Activated naive CD8-positive, alpha-beta T cell treated with anti-CD3 and anti-CD28 coated beads, Interleukin-2, amount 10 ng/mL, durations not matched to agents 7 days and 5 days (primary cell): ENCODE measurements at regions not wholly inside any gene's neighbourhood (a gene's known extent, or its start where the extent isn't known, plus 50 kb on each side); places are given as distances from the start of the nearest gene placed in this dataset.

ENCODE experiments used
- ATAC-seq: fragments of 150-1000 bp; cut with Tn5 transposase; one replicate; pipeline ENCODE4 v1.10.0; 2021; ENCODE audit warnings: low read depth, moderate library complexity
- POLR2A ChIA-PET: fragments of 350-600 bp; sonication (Branson Sonifier 250); formaldehyde crosslinking; loops from one replicate; lab custom pipeline; 2021; ENCODE audit warnings: antibody characterized with exemption; lab: Charles Lee
- DNase-seq: peaks from one replicate; pipeline ENCODE4 v3.0.0; 2021
- H3K27ac Mint-ChIP-seq: one replicate; pipeline ENCODE4 v1.8.0; 2022; ENCODE audit warnings: mild to moderate bottlenecking, mixed read lengths
- H3K27me3 Mint-ChIP-seq: one replicate; pipeline ENCODE4 v1.8.0; 2022; ENCODE audit warnings: mild to moderate bottlenecking, moderate library complexity, mixed read lengths
- H3K36me3 Mint-ChIP-seq: one replicate; pipeline ENCODE4 v1.8.0; 2021; ENCODE audit warnings: mild to moderate bottlenecking, mixed read lengths
- H3K4me1 Mint-ChIP-seq: one replicate; pipeline ENCODE4 v1.8.0; 2021; ENCODE audit warnings: mixed read lengths
- H3K4me3 Mint-ChIP-seq: one replicate; pipeline ENCODE4 v1.8.0; 2022; ENCODE audit warnings: mild to moderate bottlenecking, moderate library complexity, mixed read lengths
- H3K9me3 Mint-ChIP-seq: one replicate; pipeline ENCODE4 v1.8.0; 2021; ENCODE audit warnings: mixed read lengths

GRCh38 chr13:106850973-106851650 is 283.2 kb upstream of the ARGLU1 start:
- Mint-ChIP-seq H3K4me3 (no peak overlapping the region), H3K9me3 (peaks cover 2% of the 10 kb centered on the region), H3K27me3 (no peaks in the 10 kb centered on the region), H3K27ac (no peak overlapping the region), H3K36me3 (no peaks in the 10 kb centered on the region), H3K4me1 (no peaks in the 10 kb centered on the region)
- DNase-seq (no peak), ATAC-seq (no peak)
- POLR2A ChIA-PET: no interaction called here

- H3K36me3 Mint-ChIP-seq: no peaks in the 10 kb centered on the region
- DNase-seq (no peak), ATAC-seq (no peak)
- H3K9me3 Mint-ChIP-seq: no peaks in the 10 kb centered on the region
- no peak overlapping the region for H3K27ac Mint-ChIP-seq
- H3K4me1 Mint-ChIP-seq: no peaks in the 10 kb centered on the region
- no peak overlapping the region for H3K4me3 Mint-ChIP-seq
- H3K27me3 Mint-ChIP-seq: no peaks in the 10 kb centered on the region
- POLR2A ChIA-PET: no interaction called here
These were observed 278.9 kb upstream of the ARGLU1 start for GRCh38 chr13:106846571-106847448.

- DNase-seq: no peak
- no peaks in the 10 kb centered on the region for H3K36me3 Mint-ChIP-seq
- ATAC-seq: no peak
- H3K27ac Mint-ChIP-seq: no peak overlapping the region
- H3K4me3 Mint-ChIP-seq: no peak overlapping the region
- H3K4me1 Mint-ChIP-seq: no peaks in the 10 kb centered on the region
- H3K27me3 Mint-ChIP-seq: no peaks in the 10 kb centered on the region
- POLR2A ChIA-PET: no interaction called here
- H3K9me3 Mint-ChIP-seq: peaks cover 6% of the 10 kb centered on the region
These were observed 268.4 kb upstream of the ARGLU1 start for GRCh38 chr13:106836186-106836802.

GRCh38 chr13:106835477-106835876 is 267.5 kb upstream of the ARGLU1 start:
- H3K4me3 Mint-ChIP-seq: no peak overlapping the region
- no peaks in the 10 kb centered on the region for H3K4me1 Mint-ChIP-seq
- no peaks in the 10 kb centered on the region for H3K27me3 Mint-ChIP-seq
- H3K9me3 Mint-ChIP-seq: peaks cover 6% of the 10 kb centered on the region
- POLR2A ChIA-PET: no interaction called here
- H3K36me3 Mint-ChIP-seq: no peaks in the 10 kb centered on the region
- DNase-seq (no peak), ATAC-seq (no peak)
- no peak overlapping the region for H3K27ac Mint-ChIP-seq

GRCh38 chr13:106821979-106822378 is 254.0 kb upstream of the ARGLU1 start:
- Mint-ChIP-seq H3K4me3 (no peak overlapping the region), H3K4me1 (no peaks in the 10 kb centered on the region), H3K27ac (no peak overlapping the region), H3K9me3 (peaks cover 4% of the 10 kb centered on the region), H3K27me3 (no peaks in the 10 kb centered on the region), H3K36me3 (no peaks in the 10 kb centered on the region)
- ATAC-seq (no peak), DNase-seq (no peak)
- POLR2A ChIA-PET: no interaction called here

GRCh38 chr13:106819413-106820180 is 251.7 kb upstream of the ARGLU1 start:
- no peaks in the 10 kb centered on the region for H3K4me1 Mint-ChIP-seq
- POLR2A ChIA-PET: no interaction called here
- ATAC-seq (no peak), DNase-seq (no peak)
- H3K4me3 Mint-ChIP-seq: no peak overlapping the region
- no peaks in the 10 kb centered on the region for H3K36me3 Mint-ChIP-seq
- H3K9me3 Mint-ChIP-seq: no peaks in the 10 kb centered on the region
- no peak overlapping the region for H3K27ac Mint-ChIP-seq
- H3K27me3 Mint-ChIP-seq: no peaks in the 10 kb centered on the region

- H3K4me3 Mint-ChIP-seq: no peak overlapping the region
- no peak for DNase-seq
- POLR2A ChIA-PET: no interaction called here
- no peak for ATAC-seq
- no peak overlapping the region for H3K27ac Mint-ChIP-seq
- no peaks in the 10 kb centered on the region for H3K36me3 Mint-ChIP-seq
- H3K27me3 Mint-ChIP-seq: no peaks in the 10 kb centered on the region
- no peaks in the 10 kb centered on the region for H3K4me1 Mint-ChIP-seq
- no peaks in the 10 kb centered on the region for H3K9me3 Mint-ChIP-seq
These were observed 251.0 kb upstream of the ARGLU1 start for GRCh38 chr13:106818971-106819370.

GRCh38 chr13:106815545-106815944 is 247.6 kb upstream of the ARGLU1 start:
- Mint-ChIP-seq H3K27me3 (no peaks in the 10 kb centered on the region), H3K4me3 (no peak overlapping the region), H3K36me3 (no peaks in the 10 kb centered on the region), H3K9me3 (no peaks in the 10 kb centered on the region), H3K4me1 (no peaks in the 10 kb centered on the region), H3K27ac (no peak overlapping the region)
- DNase-seq (no peak), ATAC-seq (no peak)
- POLR2A ChIA-PET: no interaction called here

GRCh38 chr13:106814463-106814862 is 246.5 kb upstream of the ARGLU1 start:
- ATAC-seq (no peak), DNase-seq (no peak)
- no peaks in the 10 kb centered on the region for H3K27me3 Mint-ChIP-seq
- H3K4me1 Mint-ChIP-seq: no peaks in the 10 kb centered on the region
- H3K9me3 Mint-ChIP-seq: no peaks in the 10 kb centered on the region
- POLR2A ChIA-PET: no interaction called here
- no peaks in the 10 kb centered on the region for H3K36me3 Mint-ChIP-seq
- H3K4me3 Mint-ChIP-seq: no peak overlapping the region
- H3K27ac Mint-ChIP-seq: no peak overlapping the region

- POLR2A ChIA-PET: no interaction called here
- Mint-ChIP-seq H3K27me3 (no peaks in the 10 kb centered on the region), H3K27ac (no peak overlapping the region), H3K4me1 (no peaks in the 10 kb centered on the region), H3K9me3 (no peaks in the 10 kb centered on the region), H3K36me3 (no peaks in the 10 kb centered on the region), H3K4me3 (no peak overlapping the region)
- ATAC-seq (no peak), DNase-seq (no peak)
These were observed 242.1 kb upstream of the ARGLU1 start for GRCh38 chr13:106810069-106810468.

GRCh38 chr13:106804991-106805390 is 237.1 kb upstream of the ARGLU1 start:
- H3K4me1 Mint-ChIP-seq: no peaks in the 10 kb centered on the region
- ATAC-seq (no peak), DNase-seq (no peak)
- POLR2A ChIA-PET: no interaction called here
- H3K27ac Mint-ChIP-seq: no peak overlapping the region
- H3K27me3 Mint-ChIP-seq: no peaks in the 10 kb centered on the region
- no peaks in the 10 kb centered on the region for H3K36me3 Mint-ChIP-seq
- H3K9me3 Mint-ChIP-seq: no peaks in the 10 kb centered on the region
- H3K4me3 Mint-ChIP-seq: no peak overlapping the region

GRCh38 chr13:106802917-106803316 is 235.0 kb upstream of the ARGLU1 start:
- ATAC-seq (no peak), DNase-seq (no peak)
- no peaks in the 10 kb centered on the region for H3K27me3 Mint-ChIP-seq
- no peak overlapping the region for H3K27ac Mint-ChIP-seq
- H3K9me3 Mint-ChIP-seq: no peaks in the 10 kb centered on the region
- POLR2A ChIA-PET: no interaction called here
- H3K36me3 Mint-ChIP-seq: no peaks in the 10 kb centered on the region
- no peaks in the 10 kb centered on the region for H3K4me1 Mint-ChIP-seq
- H3K4me3 Mint-ChIP-seq: no peak overlapping the region

GRCh38 chr13:106799781-106800335 is 231.9 kb upstream of the ARGLU1 start:
- DNase-seq: no peak
- H3K36me3 Mint-ChIP-seq: no peaks in the 10 kb centered on the region
- no peaks in the 10 kb centered on the region for H3K9me3 Mint-ChIP-seq
- ATAC-seq: no peak
- POLR2A ChIA-PET: no interaction called here
- peaks cover 2% of the 10 kb centered on the region for H3K4me1 Mint-ChIP-seq
- H3K27me3 Mint-ChIP-seq: no peaks in the 10 kb centered on the region
- H3K27ac Mint-ChIP-seq: no peak overlapping the region
- H3K4me3 Mint-ChIP-seq: no peak overlapping the region
